ENCODE measurements at regions not wholly inside any gene's neighbourhood (a gene's known extent, or its start where the extent isn't known, plus 50 kb on each side); places are given as distances from the start of the nearest gene placed in this dataset.

DNA sequence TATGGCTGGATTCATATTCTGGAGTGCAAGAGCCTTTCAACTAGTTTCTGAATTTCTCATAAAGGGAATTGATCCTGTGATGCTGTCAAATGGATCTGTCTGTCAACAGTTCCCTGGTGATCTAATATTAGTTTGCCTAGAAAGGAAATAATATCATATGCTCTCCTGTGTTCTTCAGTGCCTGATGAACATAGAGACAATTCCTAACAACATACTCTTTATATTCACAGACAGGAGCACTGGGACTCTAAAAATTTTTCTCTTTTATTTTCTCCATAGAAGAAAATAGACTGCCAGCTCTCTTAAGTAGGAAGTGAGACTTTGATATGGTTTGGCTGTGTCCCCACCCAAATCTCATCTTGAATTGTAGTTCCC is 259.7 kb downstream of the TMX3 start:
- TF ChIP-seq, protein P1, sequence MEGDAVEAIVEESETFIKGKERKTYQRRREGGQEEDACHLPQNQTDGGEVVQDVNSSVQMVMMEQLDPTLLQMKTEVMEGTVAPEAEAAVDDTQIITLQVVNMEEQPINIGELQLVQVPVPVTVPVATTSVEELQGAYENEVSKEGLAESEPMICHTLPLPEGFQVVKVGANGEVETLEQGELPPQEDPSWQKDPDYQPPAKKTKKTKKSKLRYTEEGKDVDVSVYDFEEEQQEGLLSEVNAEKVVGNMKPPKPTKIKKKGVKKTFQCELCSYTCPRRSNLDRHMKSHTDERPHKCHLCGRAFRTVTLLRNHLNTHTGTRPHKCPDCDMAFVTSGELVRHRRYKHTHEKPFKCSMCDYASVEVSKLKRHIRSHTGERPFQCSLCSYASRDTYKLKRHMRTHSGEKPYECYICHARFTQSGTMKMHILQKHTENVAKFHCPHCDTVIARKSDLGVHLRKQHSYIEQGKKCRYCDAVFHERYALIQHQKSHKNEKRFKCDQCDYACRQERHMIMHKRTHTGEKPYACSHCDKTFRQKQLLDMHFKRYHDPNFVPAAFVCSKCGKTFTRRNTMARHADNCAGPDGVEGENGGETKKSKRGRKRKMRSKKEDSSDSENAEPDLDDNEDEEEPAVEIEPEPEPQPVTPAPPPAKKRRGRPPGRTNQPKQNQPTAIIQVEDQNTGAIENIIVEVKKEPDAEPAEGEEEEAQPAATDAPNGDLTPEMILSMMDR (IDR thresholded peaks at IDR 0.05) = no peak
- Mint-ChIP-seq H3K4me3 (ENCODE audit: unreplicated experiment) (no peak overlapping the region), H3K27ac (ENCODE audit: unreplicated experiment) (no peak overlapping the region), H3K27me3 (ENCODE audit: unreplicated experiment) (no peaks in the 10 kb centered on the region), H3K36me3 (ENCODE audit: unreplicated experiment) (no peaks in the 10 kb centered on the region), H3K4me1 (ENCODE audit: unreplicated experiment) (peaks cover 7% of the 10 kb centered on the region), H3K9me3 (ENCODE audit: unreplicated experiment) (peaks cover 3% of the 10 kb centered on the region)
- DNase-seq (ENCODE audit: extremely low spot score, unreplicated experiment) = no peak

DNA sequence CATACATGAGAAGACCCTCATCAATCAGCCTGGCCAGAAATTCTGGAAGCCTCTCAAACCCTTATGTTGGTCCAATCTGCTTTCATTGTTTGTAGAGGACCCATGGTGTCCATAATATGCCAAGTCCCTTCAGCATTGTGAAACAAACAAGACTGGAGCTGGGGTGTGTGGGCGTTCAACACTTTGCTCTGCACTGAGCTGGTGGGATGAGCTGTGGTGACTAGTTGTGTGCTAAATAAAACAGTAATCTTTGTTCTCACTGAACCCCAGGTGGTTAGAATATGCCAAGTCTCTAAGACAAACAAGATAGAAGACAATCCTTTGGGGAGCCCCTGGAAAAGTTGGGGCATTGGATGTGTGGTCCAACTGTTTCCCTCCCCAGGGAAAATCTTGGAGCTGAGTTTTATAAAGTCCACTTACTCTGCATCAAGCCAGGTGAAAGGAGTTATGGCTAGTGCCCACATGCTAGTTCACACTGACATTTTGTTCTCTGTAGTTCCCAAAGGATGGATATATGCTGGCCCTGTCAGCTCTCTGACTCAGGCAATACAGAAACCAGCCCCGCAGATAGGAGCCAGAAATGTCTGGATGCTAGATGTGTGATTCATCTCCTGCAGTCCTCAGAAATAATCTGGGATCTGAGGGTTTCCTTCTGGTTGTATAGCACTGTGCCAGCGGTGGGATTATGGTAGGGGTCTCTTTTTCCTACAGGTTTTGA is 260.2 kb downstream of the TMX3 start:
- Mint-ChIP-seq H3K27me3 (ENCODE audit: unreplicated experiment) (no peaks in the 10 kb centered on the region), H3K9me3 (ENCODE audit: unreplicated experiment) (peaks cover 3% of the 10 kb centered on the region), H3K27ac (ENCODE audit: unreplicated experiment) (no peak overlapping the region), H3K4me3 (ENCODE audit: unreplicated experiment) (no peak overlapping the region), H3K36me3 (ENCODE audit: unreplicated experiment) (no peaks in the 10 kb centered on the region), H3K4me1 (ENCODE audit: unreplicated experiment) (peaks cover 7% of the 10 kb centered on the region)
- TF ChIP-seq, protein P1 (IDR thresholded peaks at IDR 0.05) = no peak
- DNase-seq (ENCODE audit: extremely low spot score, unreplicated experiment) = no peak

- no peak overlapping the region for H3K27ac Mint-ChIP-seq (ENCODE audit: unreplicated experiment)
- TF ChIP-seq, protein P1 (IDR thresholded peaks at IDR 0.05) = no peak
- H3K27me3 Mint-ChIP-seq (ENCODE audit: unreplicated experiment) = no peaks in the 10 kb centered on the region
- H3K4me1 Mint-ChIP-seq (ENCODE audit: unreplicated experiment) = peaks cover 3% of the 10 kb centered on the region
- no peak overlapping the region for H3K4me3 Mint-ChIP-seq (ENCODE audit: unreplicated experiment)
- no peaks in the 10 kb centered on the region for H3K36me3 Mint-ChIP-seq (ENCODE audit: unreplicated experiment)
- DNase-seq (ENCODE audit: extremely low spot score, unreplicated experiment) = no peak
- H3K9me3 Mint-ChIP-seq (ENCODE audit: unreplicated experiment) = peaks cover 3% of the 10 kb centered on the region
These were observed 265.6 kb downstream of the TMX3 start for GRCh38 chr18:68449292-68449691.

DNA sequence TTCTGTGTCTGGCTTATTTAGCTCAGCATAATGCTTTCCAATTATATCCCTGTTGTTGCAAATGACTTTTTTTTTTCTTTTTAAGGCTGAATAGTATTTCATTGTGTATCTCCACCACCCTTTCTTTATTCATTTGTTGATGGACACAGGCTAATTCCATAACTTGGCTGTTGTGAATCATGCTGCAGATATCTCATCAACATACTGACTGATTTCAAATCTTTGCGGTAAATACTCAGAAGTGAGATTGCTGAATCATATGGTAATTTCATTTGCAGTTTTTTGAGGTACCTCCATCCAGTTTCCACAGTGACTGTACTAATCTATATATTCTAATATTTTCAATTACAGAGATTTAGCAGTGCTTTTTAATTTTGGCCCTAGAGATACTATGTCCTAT is 266.2 kb downstream of the TMX3 start:
- H3K4me1 Mint-ChIP-seq (ENCODE audit: unreplicated experiment) = peaks cover 3% of the 10 kb centered on the region
- no peaks in the 10 kb centered on the region for H3K9me3 Mint-ChIP-seq (ENCODE audit: unreplicated experiment)
- H3K4me3 Mint-ChIP-seq (ENCODE audit: unreplicated experiment) = no peak overlapping the region
- TF ChIP-seq, protein P1 (IDR thresholded peaks at IDR 0.05) = no peak
- no peak for DNase-seq (ENCODE audit: extremely low spot score, unreplicated experiment)
- no peaks in the 10 kb centered on the region for H3K36me3 Mint-ChIP-seq (ENCODE audit: unreplicated experiment)
- no peaks in the 10 kb centered on the region for H3K27me3 Mint-ChIP-seq (ENCODE audit: unreplicated experiment)
- no peak overlapping the region for H3K27ac Mint-ChIP-seq (ENCODE audit: unreplicated experiment)

DNA sequence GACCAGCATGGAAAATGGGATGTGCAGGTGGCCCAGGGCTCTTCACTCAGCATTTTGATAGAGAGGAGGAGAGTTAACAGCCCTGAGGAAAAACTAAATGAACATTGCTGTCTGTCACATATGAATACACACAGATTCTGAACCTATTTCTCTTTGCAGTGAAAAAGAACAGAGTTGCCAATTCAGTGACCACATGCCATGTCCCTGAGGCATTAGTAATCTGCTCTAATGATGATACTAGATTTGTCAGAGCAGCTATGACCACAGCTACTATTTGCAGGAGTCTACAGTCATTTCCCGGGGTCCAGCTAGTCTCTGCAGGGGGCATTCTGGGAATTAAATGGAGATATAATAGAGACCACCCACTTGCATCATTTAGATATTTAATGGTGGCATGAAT is 267.6 kb downstream of the TMX3 start:
- no peak overlapping the region for H3K4me3 Mint-ChIP-seq (ENCODE audit: unreplicated experiment)
- no peak for DNase-seq (ENCODE audit: extremely low spot score, unreplicated experiment)
- peaks cover 3% of the 10 kb centered on the region for H3K4me1 Mint-ChIP-seq (ENCODE audit: unreplicated experiment)
- no peaks in the 10 kb centered on the region for H3K9me3 Mint-ChIP-seq (ENCODE audit: unreplicated experiment)
- TF ChIP-seq, protein P1 (IDR thresholded peaks at IDR 0.05) = no peak
- no peaks in the 10 kb centered on the region for H3K36me3 Mint-ChIP-seq (ENCODE audit: unreplicated experiment)
- H3K27me3 Mint-ChIP-seq (ENCODE audit: unreplicated experiment) = no peaks in the 10 kb centered on the region
- H3K27ac Mint-ChIP-seq (ENCODE audit: unreplicated experiment) = no peak overlapping the region
